H1 (cell line): ENCODE measurements at regions not wholly inside any gene's neighbourhood (a gene's known extent, or its start where the extent isn't known, plus 50 kb on each side); places are given as distances from the start of the nearest gene placed in this dataset.

Experiments
- EP300 ChIP-seq, 2 experiments: IDR thresholded peaks; 1 replicate in 1 of 2; 2 replicates in 1 of 2; pipeline ENCODE4 v1.6.1; 2011 to 2012; ENCODE audit warnings: low read depth in 2 of 2, low read length in 2 of 2, mild to moderate bottlenecking in 2 of 2, borderline replicate concordance in 1 of 2, inconsistent platforms in 1 of 2, moderate library complexity in 1 of 2
- POLR2A ChIP-seq, 2 experiments: IDR thresholded peaks; 1 replicate in 1 of 2; 2 replicates in 1 of 2; pipeline ENCODE4 v1.6.1; 2011; ENCODE audit warnings: low read depth in 2 of 2, low read length in 2 of 2, mild to moderate bottlenecking in 2 of 2; ENCODE audit errors: control extremely low read depth in 1 of 2
- TF ChIP-seq, protein P1 (sequence below), 3 experiments: IDR thresholded peaks; 1 replicate in 2 of 3; 2 replicates in 1 of 3; pipeline versions ENCODE4 v1.5.1 to v1.6.1; 2011; ENCODE audit warnings: low read length in 3 of 3, mild to moderate bottlenecking in 3 of 3, inconsistent platforms in 2 of 3, low read depth in 1 of 3, moderate library complexity in 1 of 3; ENCODE audit not compliant: insufficient read depth in 1 of 3; ENCODE audit errors: control extremely low read depth in 1 of 3
- TF ChIP-seq, protein P2 (sequence below): IDR thresholded peaks from 2 replicates; pipeline ENCODE4 v1.6.1; 2012; ENCODE audit warnings: inconsistent platforms

DNA sequence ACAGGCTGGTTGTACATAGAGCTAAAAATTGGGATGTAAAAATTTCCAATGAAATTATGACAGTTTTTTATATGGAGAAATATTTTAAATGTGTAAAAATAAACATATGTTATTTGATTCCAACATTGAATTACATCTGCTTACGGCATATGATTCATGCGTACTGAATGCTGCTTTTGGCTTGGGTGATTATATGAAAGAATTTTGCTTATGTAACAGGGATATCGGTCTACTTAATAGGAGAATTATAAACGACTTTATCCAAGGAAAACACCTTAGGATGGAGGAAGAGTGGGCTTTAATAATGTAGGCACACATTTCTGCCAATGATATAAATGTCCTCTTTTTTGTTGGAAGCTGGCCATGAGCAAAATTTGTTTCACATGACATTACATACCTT is 197.3 kb upstream of the GOT2 start:
- TF ChIP-seq, protein P1, sequence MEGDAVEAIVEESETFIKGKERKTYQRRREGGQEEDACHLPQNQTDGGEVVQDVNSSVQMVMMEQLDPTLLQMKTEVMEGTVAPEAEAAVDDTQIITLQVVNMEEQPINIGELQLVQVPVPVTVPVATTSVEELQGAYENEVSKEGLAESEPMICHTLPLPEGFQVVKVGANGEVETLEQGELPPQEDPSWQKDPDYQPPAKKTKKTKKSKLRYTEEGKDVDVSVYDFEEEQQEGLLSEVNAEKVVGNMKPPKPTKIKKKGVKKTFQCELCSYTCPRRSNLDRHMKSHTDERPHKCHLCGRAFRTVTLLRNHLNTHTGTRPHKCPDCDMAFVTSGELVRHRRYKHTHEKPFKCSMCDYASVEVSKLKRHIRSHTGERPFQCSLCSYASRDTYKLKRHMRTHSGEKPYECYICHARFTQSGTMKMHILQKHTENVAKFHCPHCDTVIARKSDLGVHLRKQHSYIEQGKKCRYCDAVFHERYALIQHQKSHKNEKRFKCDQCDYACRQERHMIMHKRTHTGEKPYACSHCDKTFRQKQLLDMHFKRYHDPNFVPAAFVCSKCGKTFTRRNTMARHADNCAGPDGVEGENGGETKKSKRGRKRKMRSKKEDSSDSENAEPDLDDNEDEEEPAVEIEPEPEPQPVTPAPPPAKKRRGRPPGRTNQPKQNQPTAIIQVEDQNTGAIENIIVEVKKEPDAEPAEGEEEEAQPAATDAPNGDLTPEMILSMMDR (IDR thresholded peaks at IDR 0.05; ENCODE audit: control extremely low read depth in 1 of 3, insufficient read depth in 1 of 3, low read depth in 1 of 3, low read length in 3 of 3), result no peak
- TF ChIP-seq EP300 (IDR thresholded peaks at IDR 0.05; ENCODE audit: borderline replicate concordance in 1 of 2, low read depth in 2 of 2, low read length in 2 of 2) (no peak), POLR2A (IDR thresholded peaks at IDR 0.05; ENCODE audit: control extremely low read depth in 1 of 2, low read depth in 2 of 2, low read length in 2 of 2) (no peak)
- TF ChIP-seq, protein P2, sequence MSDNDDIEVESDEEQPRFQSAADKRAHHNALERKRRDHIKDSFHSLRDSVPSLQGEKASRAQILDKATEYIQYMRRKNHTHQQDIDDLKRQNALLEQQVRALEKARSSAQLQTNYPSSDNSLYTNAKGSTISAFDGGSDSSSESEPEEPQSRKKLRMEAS, result no peak
